ELR (cell line): ENCODE measurements at regions not wholly inside any gene's neighbourhood (a gene's known extent, or its start where the extent isn't known, plus 50 kb on each side); places are given as distances from the start of the nearest gene placed in this dataset.

Experiments
- DNase-seq: peaks from one replicate; pipeline ENCODE4 v3.0.0-alpha.2; 2015; ENCODE audit warnings: low read depth

- peak; percentile 91 for DNase-seq
Observed at GRCh38 chr1:188425687-188426086, 1596.9 kb downstream of the PLA2G4A start.

- peak; percentile 49 for DNase-seq
Observed at GRCh38 chr1:188426561-188426960, 1597.8 kb downstream of the PLA2G4A start.

GRCh38 chr1:188427642-188428041, 1598.9 kb downstream of the PLA2G4A start:
- no peak for DNase-seq

GRCh38 chr1:188429386-188429785, 1600.6 kb downstream of the PLA2G4A start:
- DNase-seq = no peak

- DNase-seq = no peak
Observed at GRCh38 chr1:188432427-188432826, 1603.7 kb downstream of the PLA2G4A start.

GRCh38 chr1:188433425-188433824, 1604.7 kb downstream of the PLA2G4A start:
- peak; percentile 88 for DNase-seq

- DNase-seq = no peak
Observed at GRCh38 chr1:188444526-188444925, 1615.8 kb downstream of the PLA2G4A start.

GRCh38 chr1:188462837-188463236, 1634.1 kb downstream of the PLA2G4A start:
- DNase-seq = no peak

- DNase-seq = peak; percentile 29
Observed at GRCh38 chr1:188463919-188464318, 1635.2 kb downstream of the PLA2G4A start.

GRCh38 chr1:188466539-188466938, 1637.8 kb downstream of the PLA2G4A start:
- no peak for DNase-seq

GRCh38 chr1:188476606-188477005, 1647.9 kb downstream of the PLA2G4A start:
- DNase-seq = no peak

GRCh38 chr1:188489336-188490112, 1660.8 kb downstream of the PLA2G4A start:
- peak; percentile 89 for DNase-seq

- DNase-seq = no peak
Observed at GRCh38 chr1:188496506-188496905, 1667.8 kb downstream of the PLA2G4A start.

- DNase-seq = no peak
Observed at GRCh38 chr1:188497020-188497419, 1668.3 kb downstream of the PLA2G4A start.

GRCh38 chr1:188499690-188500089, 1670.9 kb downstream of the PLA2G4A start:
- peak; percentile 7 for DNase-seq

- no peak for DNase-seq
Observed at GRCh38 chr1:188514917-188515316, 1686.2 kb downstream of the PLA2G4A start.

GRCh38 chr1:188517139-188517538, 1688.4 kb downstream of the PLA2G4A start:
- DNase-seq = no peak

- peak; percentile 4 for DNase-seq
Observed at GRCh38 chr1:188551176-188551575, 1722.4 kb downstream of the PLA2G4A start.

- no peak for DNase-seq
Observed at GRCh38 chr1:188557053-188557452, 1728.3 kb downstream of the PLA2G4A start.

GRCh38 chr1:188582911-188583532, 1754.3 kb downstream of the PLA2G4A start:
- no peak for DNase-seq

GRCh38 chr1:188584119-188584518, 1755.4 kb downstream of the PLA2G4A start:
- DNase-seq = no peak

GRCh38 chr1:188590641-188591040, 1761.9 kb downstream of the PLA2G4A start:
- no peak for DNase-seq

GRCh38 chr1:188594542-188595235, 1765.9 kb downstream of the PLA2G4A start:
- DNase-seq = no peak
